Heart left ventricle (tissue), 16 donors: ENCODE measurements at regions not wholly inside any gene's neighbourhood (a gene's known extent, or its start where the extent isn't known, plus 50 kb on each side); places are given as distances from the start of the nearest gene placed in this dataset.
"Not testable (repeated sequence)": the region's sequence is repeated elsewhere in the genome, so short reads cannot be mapped to it uniquely, and the experiment has no call there.

ENCODE experiments used
- ATAC-seq, 4 donors: fragments of 200-7000 bp; cut with Tn5 transposase; one replicate each; pipeline ENCODE4 v1.9.1; 2020 to 2022; ENCODE audit warnings: moderate library complexity in 4 of 4, mild to moderate bottlenecking in 3 of 4, moderate number of reproducible peaks in 1 of 4
- DNase-seq, 5 donors: peaks; one replicate each; pipeline ENCODE4 v3.0.0-alpha.2; 2020
- H3K27ac ChIP-seq, 12 donors: fragments of 200-600 bp; sonication (generic) in 4 of 12; one replicate each; pipeline versions ENCODE4 v1.5.0 to v1.8.0; 2016 to 2022; ENCODE audit warnings: mild to moderate bottlenecking in 2 of 12
- H3K27me3 ChIP-seq, 9 donors: fragments of 200-600 bp; sonication (generic) in 2 of 9; one replicate each; pipeline versions ENCODE4 v1.5.1 to v1.8.0; 2016 to 2022; ENCODE audit warnings: mild to moderate bottlenecking in 3 of 9
- H3K36me3 ChIP-seq, 9 donors: fragments of 200-600 bp; sonication (generic) in 2 of 9; one replicate each; pipeline versions ENCODE4 v1.5.0 to v1.8.0; 2018 to 2022; ENCODE audit warnings: mild to moderate bottlenecking in 2 of 9
- H3K4me1 ChIP-seq, 12 donors: fragments of 200-600 bp; sonication (generic) in 4 of 12; one replicate each; pipeline versions ENCODE4 v1.5.0 to v1.8.0; 2016 to 2022; ENCODE audit warnings: mild to moderate bottlenecking in 3 of 12
- H3K4me3 ChIP-seq, 12 donors: fragments of 200-600 bp; sonication (generic) in 4 of 12; one replicate each; pipeline versions ENCODE4 v1.5.0 to v1.8.0; 2017 to 2022; ENCODE audit warnings: mild to moderate bottlenecking in 9 of 12, moderate library complexity in 4 of 12
- H3K9me3 ChIP-seq, 12 donors: fragments of 200-600 bp; sonication (generic) in 4 of 12; one replicate each; pipeline versions ENCODE4 v1.5.0 to v1.8.0; 2016 to 2022; ENCODE audit warnings: mild to moderate bottlenecking in 1 of 12
- WGBS, 4 donors: extraction: QIAGEN DNeasy Blood & Tissue Kit in 2 of 4; methylation state at CpG; one replicate each; pipeline versions ENCODE4 v1.1.5 to v1.1.7; 2013 to 2018; 5-methylcytosine and 5-hydroxymethylcytosine counted together
- intact Hi-C, 10 donors: fragments of 100-400 bp; cut with DNase I; formaldehyde crosslinking; loops; one replicate each; pipeline versions ENCODE4 v1.11.1 to v1.14.2; 2022
- donor health status: ischemic (EF 13 %, LVEDD 7.1; RV severe dilation, severe dysfunction).
- donor health status: healthy with polysubstance abuse.
- donor health status: DM: no; HTN: yes; CAD: no.
- donor health status: DM: no; HTN: no; CAD: no.
- donor health status: ischemic (EF 25% LVEDD 6.9; RV normal size, moderate dysfunction).
- donor health status: ischemic (EF 25% LVEDD 5.7; RV mildly dilated, moderate dysfunction).
- donor health status: healthy.
- donor health status: DM: yes; HTN: yes; CAD: no.
- donor health status: ischemic (EF 35%, LVEDD 5.7; RV mildly dilated, moderate dysfunction).
- donor health status: nonischemic (EF 11% LVEDD 7.7; RV severe dilation, severe dysfunction).
- donor health status: DM: yes; HTN: yes; CAD: no.
- donor health status: PGD.
- donor health status: ischemic (EF 29% LVEDD 5.4; RV normal size, mild dysfunction).
- donor health status: nonischemic (EF 23%, LVEDD 6.1; RV moderate dilation, normal function).

DNA sequence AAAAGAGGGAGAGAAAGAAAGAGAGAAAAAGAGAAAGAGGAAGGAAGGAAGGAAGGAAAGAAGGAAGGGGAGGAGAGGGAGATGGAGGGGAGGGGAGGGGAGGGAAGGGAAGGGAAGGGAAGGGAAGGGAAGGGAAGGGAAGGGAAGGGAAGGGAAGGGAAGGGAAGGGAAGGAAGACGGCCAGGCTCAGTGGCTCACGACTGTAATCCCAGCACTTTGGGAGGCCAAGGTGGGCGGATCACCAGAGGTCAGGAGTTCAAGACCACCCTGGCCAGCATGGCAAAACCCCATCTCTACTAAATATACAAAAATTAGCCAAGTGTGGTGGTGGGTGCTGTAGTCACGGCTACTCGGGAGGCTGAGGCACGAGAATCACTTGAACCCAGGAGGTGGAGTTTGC lies 64.8 kb downstream of the RPS15A start:
- H3K27ac ChIP-seq, intact Hi-C loops, H3K9me3 ChIP-seq, DNase-seq, H3K36me3 ChIP-seq, H3K4me3 ChIP-seq, ATAC-seq, H3K27me3 ChIP-seq, H3K4me1 ChIP-seq: not testable (repeated sequence)
- 79 to 90% (median 85%) methylated on average over 3 to 6 of the region's 6 CpGs for WGBS, 4 donors

DNA sequence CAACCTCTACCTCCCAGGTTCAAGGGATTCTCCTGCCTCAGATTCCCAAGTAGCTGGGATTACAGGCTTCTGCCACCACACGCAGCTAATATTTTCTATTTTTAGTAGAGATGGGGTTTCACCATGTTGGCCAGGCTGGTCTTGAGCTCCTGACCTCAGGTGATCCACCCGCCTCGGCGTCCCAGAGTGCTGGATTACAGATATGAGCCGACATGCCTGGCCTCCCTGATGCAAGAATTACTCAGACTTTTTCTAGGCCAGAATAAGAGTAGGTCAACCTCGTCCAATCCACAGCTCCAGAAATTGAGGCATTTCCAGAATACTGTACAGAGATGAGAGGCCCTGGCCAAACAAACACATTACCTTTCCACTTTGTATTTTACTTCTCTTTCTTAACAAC lies 70.2 kb downstream of the RPS15A start:
- WGBS, 4 donors = 40 to 59% (median 54%) methylated on average over 1 to 6 of the region's 6 CpGs
- H3K36me3 ChIP-seq, H3K9me3 ChIP-seq, H3K4me1 ChIP-seq, intact Hi-C loops, H3K27ac ChIP-seq, ATAC-seq, DNase-seq, H3K4me3 ChIP-seq, H3K27me3 ChIP-seq: not testable (repeated sequence)

DNA sequence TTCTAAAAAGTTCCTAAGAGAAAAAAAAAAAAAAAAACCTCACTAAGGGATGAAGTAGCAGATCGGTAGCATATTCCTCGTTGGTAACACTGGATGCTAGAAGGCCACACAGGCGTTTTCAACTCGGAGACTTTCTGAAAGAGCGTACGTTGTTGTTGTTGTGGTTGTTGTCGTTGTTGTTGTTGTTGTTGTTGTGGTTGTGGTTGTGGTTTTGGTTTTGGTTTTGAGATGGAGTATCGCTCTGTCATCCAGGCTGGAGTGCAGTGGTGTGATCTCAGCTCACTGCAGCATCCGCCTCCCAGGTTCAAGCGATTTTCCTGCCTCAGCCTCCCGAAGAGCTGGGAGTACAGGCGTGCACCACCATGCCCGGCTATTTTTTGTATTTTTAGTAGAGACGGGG lies 77.6 kb downstream of the RPS15A start:
- H3K27ac ChIP-seq, H3K27me3 ChIP-seq, intact Hi-C loops, H3K36me3 ChIP-seq, ATAC-seq, H3K9me3 ChIP-seq, H3K4me3 ChIP-seq, H3K4me1 ChIP-seq, DNase-seq: not testable (repeated sequence)
- 65 to 93% (median 86%) methylated on average over 4 to 8 of the region's 14 CpGs for WGBS, 4 donors

DNA sequence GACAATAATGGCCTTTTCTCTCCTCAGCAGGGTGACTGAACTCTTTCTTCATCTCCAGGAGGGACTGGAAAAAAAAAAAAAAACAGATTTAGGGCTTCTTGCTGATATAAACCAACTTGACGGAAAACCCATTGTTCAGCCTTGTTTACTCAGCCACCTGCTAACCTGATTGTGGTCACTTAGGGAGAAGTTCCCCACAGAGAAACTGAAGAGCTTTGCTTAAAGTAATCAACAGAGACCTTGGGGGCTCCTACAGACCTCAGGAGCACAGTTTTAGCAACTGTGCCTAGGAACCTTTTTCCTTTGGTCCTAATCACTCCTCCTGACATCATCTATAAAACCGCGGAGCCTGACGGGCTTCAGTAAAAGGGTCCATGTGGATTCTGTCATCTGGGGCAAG lies 79.5 kb downstream of the RPS15A start:
- H3K36me3 ChIP-seq, DNase-seq, H3K27ac ChIP-seq, H3K27me3 ChIP-seq, ATAC-seq, H3K9me3 ChIP-seq, intact Hi-C loops, H3K4me1 ChIP-seq, H3K4me3 ChIP-seq: not testable (repeated sequence)
- 44 to 79% (median 65%) methylated on average over 1 of the region's 4 CpGs for WGBS, 4 donors

DNA sequence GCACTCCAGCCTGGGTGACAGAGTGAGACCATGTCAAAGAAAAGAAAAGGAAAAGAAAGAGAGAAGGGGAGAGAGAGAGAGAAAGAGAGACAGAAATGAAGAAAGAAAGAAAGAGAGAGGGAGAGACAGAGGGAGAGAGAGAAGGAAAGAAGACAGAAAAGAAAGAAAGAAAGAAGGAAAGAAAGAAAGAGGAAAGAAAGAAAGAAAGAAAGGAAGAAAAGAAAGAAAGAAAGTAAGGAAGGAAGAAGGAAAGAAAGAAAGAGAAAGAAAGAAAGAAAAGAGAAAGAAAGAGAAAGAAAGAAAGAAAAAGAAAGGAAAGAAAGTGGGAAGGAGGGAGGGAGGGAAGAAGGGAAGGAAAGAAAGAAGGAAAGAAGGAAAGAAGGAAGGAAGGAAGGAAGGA lies 88.9 kb downstream of the RPS15A start:
- H3K4me1 ChIP-seq, H3K36me3 ChIP-seq, H3K9me3 ChIP-seq, intact Hi-C loops, H3K4me3 ChIP-seq, DNase-seq, H3K27me3 ChIP-seq, H3K27ac ChIP-seq, ATAC-seq: not testable (repeated sequence)

DNA sequence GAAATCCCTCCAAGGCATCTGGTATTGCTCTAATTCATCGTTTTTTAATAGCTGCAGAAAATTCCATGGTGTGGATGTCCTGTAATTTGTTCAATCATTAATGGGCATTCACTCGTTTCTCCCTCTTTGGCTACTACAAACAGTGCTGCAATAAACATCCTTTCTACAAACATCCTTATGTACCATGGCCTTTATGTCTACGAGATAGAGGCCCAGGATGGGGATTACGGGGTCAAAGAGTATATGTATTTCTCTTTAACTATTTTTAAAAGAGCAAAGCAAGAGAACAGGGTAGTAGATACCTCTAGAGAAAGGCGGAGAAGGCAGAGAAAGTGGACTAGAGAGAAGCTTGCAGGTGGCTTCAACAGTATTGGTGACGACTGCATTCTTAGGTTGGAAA lies 94.1 kb downstream of the RPS15A start:
- H3K4me3 ChIP-seq, H3K27me3 ChIP-seq, H3K36me3 ChIP-seq, H3K27ac ChIP-seq, H3K9me3 ChIP-seq, H3K4me1 ChIP-seq, ATAC-seq, DNase-seq, intact Hi-C loops: not testable (repeated sequence)
- 46 to 58% (median 50%) methylated on average over 5 to 6 of the region's 6 CpGs for WGBS, 4 donors

DNA sequence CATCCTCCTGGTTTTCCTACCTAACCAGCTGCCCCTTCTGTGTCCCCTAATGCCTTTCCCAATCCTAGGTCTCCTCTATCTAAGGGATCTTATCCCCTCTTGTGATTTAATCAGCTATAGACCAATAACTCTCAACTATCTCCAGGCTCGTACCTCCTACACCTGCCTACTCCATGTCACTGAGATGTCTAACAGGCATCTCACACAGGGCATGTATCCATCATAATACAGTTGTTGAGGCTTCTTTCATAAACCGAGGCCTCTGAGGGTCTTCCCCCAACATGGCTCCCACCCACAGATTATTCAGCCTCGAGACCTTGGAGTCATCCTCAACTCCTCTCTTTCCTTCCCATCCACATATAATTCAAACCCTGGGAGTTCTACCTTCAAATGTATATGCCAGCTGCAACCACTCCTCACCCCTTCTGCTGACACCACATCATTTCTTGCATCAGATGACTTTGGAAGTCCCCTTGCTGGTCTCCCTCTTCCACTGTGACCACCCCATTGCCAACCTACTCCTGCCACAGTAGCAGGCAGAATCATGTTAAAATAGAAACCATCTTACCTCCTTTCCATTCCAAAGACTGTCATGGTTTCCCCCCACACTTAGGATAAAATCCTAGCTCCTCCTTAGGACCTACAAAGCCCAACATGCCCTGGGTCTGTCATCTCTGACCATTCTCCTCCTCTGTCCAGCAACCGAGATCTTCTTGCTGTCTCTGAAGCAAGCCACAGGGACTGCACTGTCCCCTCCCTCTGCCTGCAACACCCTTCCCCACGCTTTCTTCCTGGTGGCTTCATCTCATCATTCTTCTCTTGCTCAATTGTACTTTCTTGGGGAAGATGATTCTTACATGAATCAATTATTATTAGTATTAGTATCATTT lies 103.8 kb downstream of the RPS15A start:
- H3K4me3 ChIP-seq, ATAC-seq, H3K36me3 ChIP-seq, H3K4me1 ChIP-seq, H3K27ac ChIP-seq, H3K27me3 ChIP-seq, DNase-seq, intact Hi-C loops, H3K9me3 ChIP-seq: not testable (repeated sequence)
- WGBS, 4 donors = 60 to 67% methylated on average over 1 of the region's 5 CpGs; no CpG with 5 or more reads in 2 of the 4 donors

DNA sequence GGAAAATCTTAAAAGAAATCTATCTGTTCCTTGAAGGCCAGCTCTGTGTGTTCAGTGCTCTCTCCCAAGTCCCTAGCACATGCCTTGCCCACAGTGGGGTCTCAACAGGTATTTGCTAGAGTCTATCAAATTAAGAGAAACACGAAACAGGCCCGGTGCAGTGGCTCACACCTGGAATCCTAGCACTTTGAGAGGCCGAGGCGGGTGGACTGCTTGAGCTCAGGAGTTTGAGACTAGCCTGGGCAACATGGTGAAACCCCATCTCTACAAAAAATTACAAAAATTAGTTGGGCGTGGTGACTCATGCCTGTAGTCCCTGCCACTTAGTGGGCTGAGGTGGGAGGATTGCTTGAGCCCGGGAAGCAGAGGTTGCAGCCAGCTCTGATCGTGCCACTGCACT lies 83.9 kb upstream of the NOMO2 start:
- H3K36me3 ChIP-seq, H3K27me3 ChIP-seq, H3K27ac ChIP-seq, ATAC-seq, intact Hi-C loops, H3K9me3 ChIP-seq, H3K4me1 ChIP-seq, H3K4me3 ChIP-seq: not testable (repeated sequence)
- peak in 1 of 5 donors; percentile 7 for DNase-seq
- WGBS, 4 donors = 43 to 86% (median 83%) methylated on average over 1 to 4 of the region's 7 CpGs; no CpG with 5 or more reads in 1 of the 4 donors

DNA sequence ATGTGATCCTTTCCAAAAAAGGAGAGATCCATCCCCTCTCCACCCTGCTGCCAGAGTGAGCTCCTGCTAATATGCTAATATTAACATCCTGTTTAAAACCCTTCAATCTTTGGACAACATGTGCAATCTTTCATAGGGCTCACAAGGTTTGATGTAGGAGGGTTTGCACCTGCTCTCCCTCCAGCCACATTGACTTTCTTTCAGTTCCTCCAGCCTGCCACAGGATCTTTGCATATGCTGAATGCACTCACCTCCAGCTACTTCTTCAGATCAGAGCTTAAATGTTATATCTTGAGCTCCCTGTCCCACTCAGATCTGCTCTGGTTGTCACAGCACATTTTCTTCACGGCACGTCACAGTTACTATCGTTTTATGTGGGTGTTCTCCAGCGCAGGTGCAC lies 75.0 kb upstream of the NOMO2 start:
- ATAC-seq, H3K9me3 ChIP-seq, H3K36me3 ChIP-seq, H3K4me1 ChIP-seq, H3K4me3 ChIP-seq, H3K27me3 ChIP-seq, DNase-seq, intact Hi-C loops, H3K27ac ChIP-seq: not testable (repeated sequence)
- no CpG with 5 or more reads among the region's 4 CpGs for WGBS, 4 donors

DNA sequence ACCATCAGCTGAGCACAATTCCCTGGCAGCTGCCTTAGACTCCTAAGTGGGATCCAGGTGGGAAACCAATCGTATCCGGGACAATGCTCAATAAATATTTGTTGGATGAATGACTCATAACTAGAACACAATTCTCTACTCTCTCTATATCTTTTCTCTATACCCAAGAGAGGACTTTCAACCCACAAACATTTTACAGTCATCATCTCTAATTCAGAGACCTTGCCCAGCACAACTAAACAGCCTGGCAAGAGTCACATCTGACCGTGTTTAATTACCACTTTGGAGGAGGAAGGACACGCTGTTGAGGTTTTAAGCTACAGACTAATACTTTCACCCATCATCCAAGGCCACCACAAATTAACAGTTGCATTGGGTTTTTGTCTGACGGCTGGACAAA lies 74.3 kb upstream of the NOMO2 start:
- DNase-seq, ATAC-seq, H3K4me3 ChIP-seq, H3K27me3 ChIP-seq, H3K36me3 ChIP-seq, intact Hi-C loops, H3K27ac ChIP-seq, H3K4me1 ChIP-seq, H3K9me3 ChIP-seq: not testable (repeated sequence)
- 92 to 100% (median 94%) methylated on average over 2 to 3 of the region's 5 CpGs; no CpG with 5 or more reads in 1 of the 4 donors for WGBS, 4 donors

DNA sequence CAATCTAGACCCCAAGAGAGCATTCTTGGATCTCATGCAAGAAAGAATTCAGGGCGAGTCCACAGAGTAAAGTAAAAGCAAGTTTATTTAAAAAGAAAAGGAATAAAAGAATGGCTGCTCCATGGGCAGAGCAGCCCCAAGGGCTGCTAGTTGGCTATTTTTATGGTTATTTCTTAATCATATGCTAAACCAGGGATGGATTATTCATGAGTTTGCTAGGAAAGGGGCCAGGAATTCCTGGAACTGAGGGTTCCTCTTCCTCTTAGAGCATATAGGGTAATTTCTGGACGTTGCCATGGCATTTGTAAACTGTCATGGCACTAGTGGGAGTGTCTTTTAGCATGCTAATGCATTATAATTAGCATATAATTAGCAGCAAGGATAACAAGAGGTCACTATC lies 73.1 kb upstream of the NOMO2 start:
- H3K27me3 ChIP-seq, ATAC-seq, intact Hi-C loops, DNase-seq, H3K4me1 ChIP-seq, H3K9me3 ChIP-seq, H3K36me3 ChIP-seq, H3K4me3 ChIP-seq, H3K27ac ChIP-seq: not testable (repeated sequence)
- no CpG with 5 or more reads among the region's 2 CpGs for WGBS, 4 donors
